ENCODE measurements at regions not wholly inside any gene's neighbourhood (a gene's known extent, or its start where the extent isn't known, plus 50 kb on each side); places are given as distances from the start of the nearest gene placed in this dataset.
A peak's percentile ranks its signal among the peaks of the same experiment; 100 is the strongest.

- Histone ChIP-seq H3K27ac (ENCODE audit: low read depth, low read length) (no peak overlapping the region), H3K4me1 (ENCODE audit: control insufficient read depth in 5 of 5, insufficient read depth in 5 of 5, low read length in 5 of 5) (peaks cover 0 to 8% (median 3%) of the 10 kb centered on the region in 5 donors), H3K36me3 (ENCODE audit: control insufficient read depth in 5 of 5, insufficient read depth in 5 of 5, low read length in 5 of 5) (no peaks in the 10 kb centered on the region), H3K9me3 (ENCODE audit: control insufficient read depth in 5 of 5, low read length in 5 of 5) (no peaks in the 10 kb centered on the region), H3K27me3 (ENCODE audit: control insufficient read depth in 5 of 5, insufficient read depth in 4 of 5, low read length in 5 of 5) (no peaks in the 10 kb centered on the region), H3K9ac (ENCODE audit: low read length in 5 of 5) (no peak overlapping the region), H3K4me3 (ENCODE audit: low read depth in 1 of 5, low read length in 5 of 5) (no peak overlapping the region)
These were observed 201.1 kb upstream of the RREB1 start for GRCh38 chr6:6906570-6907213.

DNA sequence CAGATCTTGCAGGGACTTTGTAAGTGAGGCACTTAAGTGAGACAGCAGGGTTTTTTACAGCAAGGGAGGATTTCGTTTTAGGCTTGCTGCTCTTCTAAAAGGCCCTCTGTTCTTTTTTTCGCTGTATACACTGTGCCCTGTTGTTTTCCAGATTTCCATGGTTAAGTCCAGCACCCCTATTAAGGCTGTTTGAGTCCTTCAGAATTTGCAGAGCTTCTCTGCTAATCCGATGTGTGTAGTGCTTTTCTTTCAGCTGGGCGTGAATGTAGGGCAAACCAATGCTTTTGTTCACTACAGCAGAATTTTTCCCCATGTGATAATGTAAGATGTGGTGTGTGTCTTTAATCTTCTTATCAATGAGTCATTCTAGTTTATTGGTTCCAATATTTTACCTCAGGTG is 200.5 kb upstream of the RREB1 start:
- Histone ChIP-seq H3K36me3 (ENCODE audit: control insufficient read depth in 5 of 5, insufficient read depth in 5 of 5, low read length in 5 of 5) (no peaks in the 10 kb centered on the region), H3K4me1 (ENCODE audit: control insufficient read depth in 5 of 5, insufficient read depth in 5 of 5, low read length in 5 of 5) (peaks cover 0 to 9% (median 3%) of the 10 kb centered on the region in 5 donors), H3K27ac (ENCODE audit: low read depth, low read length) (no peak overlapping the region)

DNA sequence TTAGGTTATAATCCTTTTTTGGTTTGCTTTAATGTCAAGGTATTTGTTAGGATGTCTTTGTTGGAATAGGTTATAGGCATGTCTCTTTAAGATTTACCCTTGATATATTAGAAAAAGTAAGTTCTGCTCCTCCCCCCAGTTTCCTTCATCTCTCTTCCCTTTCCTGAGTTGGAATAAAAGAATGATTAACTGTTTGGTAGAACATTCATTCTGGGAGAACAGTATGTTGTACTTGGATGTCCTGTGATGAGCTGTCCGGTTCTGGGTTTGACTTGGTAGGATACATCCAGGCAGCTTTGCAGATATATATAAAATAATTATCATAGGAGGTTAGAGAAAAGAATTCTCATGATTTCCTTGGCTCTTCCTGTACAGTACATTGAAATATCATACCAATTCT is 199.6 kb upstream of the RREB1 start:
- no peak overlapping the region for H3K9ac ChIP-seq (ENCODE audit: low read length in 5 of 5)
- H3K4me1 ChIP-seq (ENCODE audit: control insufficient read depth in 5 of 5, insufficient read depth in 5 of 5, low read length in 5 of 5) = peaks cover 0 to 18% (median 9%) of the 10 kb centered on the region in 5 donors
- H3K27ac ChIP-seq (ENCODE audit: low read depth, low read length) = no peak overlapping the region
- H3K4me3 ChIP-seq (ENCODE audit: low read depth in 1 of 5, low read length in 5 of 5) = no peak overlapping the region
- H3K9me3 ChIP-seq (ENCODE audit: control insufficient read depth in 5 of 5, low read length in 5 of 5) = no peaks in the 10 kb centered on the region
- H3K36me3 ChIP-seq (ENCODE audit: control insufficient read depth in 5 of 5, insufficient read depth in 5 of 5, low read length in 5 of 5) = no peaks in the 10 kb centered on the region
- no peaks in the 10 kb centered on the region for H3K27me3 ChIP-seq (ENCODE audit: control insufficient read depth in 5 of 5, insufficient read depth in 4 of 5, low read length in 5 of 5)

More for the DNA sequence above, 200.5 kb upstream of the RREB1 start:
- Histone ChIP-seq H3K4me3 (ENCODE audit: low read depth in 1 of 5, low read length in 5 of 5) (no peak overlapping the region), H3K27me3 (ENCODE audit: control insufficient read depth in 5 of 5, insufficient read depth in 4 of 5, low read length in 5 of 5) (no peaks in the 10 kb centered on the region), H3K9me3 (ENCODE audit: control insufficient read depth in 5 of 5, low read length in 5 of 5) (no peaks in the 10 kb centered on the region), H3K9ac (ENCODE audit: low read length in 5 of 5) (no peak overlapping the region)

- H3K36me3 ChIP-seq (ENCODE audit: control insufficient read depth in 5 of 5, insufficient read depth in 5 of 5, low read length in 5 of 5) = no peaks in the 10 kb centered on the region
- no peak overlapping the region for H3K27ac ChIP-seq (ENCODE audit: low read depth, low read length)
- H3K4me3 ChIP-seq (ENCODE audit: low read depth in 1 of 5, low read length in 5 of 5) = no peak overlapping the region
- H3K4me1 ChIP-seq (ENCODE audit: control insufficient read depth in 5 of 5, insufficient read depth in 5 of 5, low read length in 5 of 5) = peaks cover 0 to 24% (median 14%) of the 10 kb centered on the region in 5 donors
- H3K9ac ChIP-seq (ENCODE audit: low read length in 5 of 5) = no peak overlapping the region
- no peaks in the 10 kb centered on the region for H3K27me3 ChIP-seq (ENCODE audit: control insufficient read depth in 5 of 5, insufficient read depth in 4 of 5, low read length in 5 of 5)
- H3K9me3 ChIP-seq (ENCODE audit: control insufficient read depth in 5 of 5, low read length in 5 of 5) = no peaks in the 10 kb centered on the region
These were observed 198.7 kb upstream of the RREB1 start for GRCh38 chr6:6909111-6909510.

GRCh38 chr6:6910734-6911295 is 196.9 kb upstream of the RREB1 start:
- Histone ChIP-seq H3K27me3 (ENCODE audit: control insufficient read depth in 5 of 5, insufficient read depth in 4 of 5, low read length in 5 of 5) (no peaks in the 10 kb centered on the region), H3K9me3 (ENCODE audit: control insufficient read depth in 5 of 5, low read length in 5 of 5) (no peaks in the 10 kb centered on the region), H3K36me3 (ENCODE audit: control insufficient read depth in 5 of 5, insufficient read depth in 5 of 5, low read length in 5 of 5) (no peaks in the 10 kb centered on the region), H3K9ac (ENCODE audit: low read length in 5 of 5) (no peak overlapping the region), H3K27ac (ENCODE audit: low read depth, low read length) (no peak overlapping the region), H3K4me3 (ENCODE audit: low read depth in 1 of 5, low read length in 5 of 5) (no peak overlapping the region), H3K4me1 (ENCODE audit: control insufficient read depth in 5 of 5, insufficient read depth in 5 of 5, low read length in 5 of 5) (peaks cover 0 to 28% (median 22%) of the 10 kb centered on the region in 5 donors)

DNA sequence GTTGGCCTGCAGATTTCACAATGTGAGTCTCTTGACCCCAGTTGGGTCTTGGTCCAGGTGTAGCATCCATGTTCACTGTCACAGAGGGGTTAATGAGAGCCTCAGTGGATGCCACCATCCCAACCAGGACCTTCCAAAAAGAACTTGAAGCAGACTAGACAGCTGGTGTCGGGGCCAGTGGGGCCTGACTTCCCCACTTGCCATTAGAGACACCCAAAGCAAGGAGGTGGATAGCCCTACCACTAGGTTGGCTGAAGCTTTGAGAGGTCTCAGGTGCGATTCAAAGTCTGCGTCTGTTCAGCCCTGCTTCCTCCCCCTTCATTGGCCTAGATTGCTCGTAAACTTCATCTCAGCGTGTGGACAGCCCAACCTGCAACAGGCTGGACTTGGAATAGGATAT is 196.4 kb upstream of the RREB1 start:
- H3K36me3 ChIP-seq (ENCODE audit: control insufficient read depth in 5 of 5, insufficient read depth in 5 of 5, low read length in 5 of 5) = no peaks in the 10 kb centered on the region
- H3K27ac ChIP-seq (ENCODE audit: low read depth, low read length) = no peak overlapping the region
- H3K9me3 ChIP-seq (ENCODE audit: control insufficient read depth in 5 of 5, low read length in 5 of 5) = no peaks in the 10 kb centered on the region
- H3K9ac ChIP-seq (ENCODE audit: low read length in 5 of 5) = no peak overlapping the region
- peaks cover 3 to 34% (median 27%) of the 10 kb centered on the region in 5 donors for H3K4me1 ChIP-seq (ENCODE audit: control insufficient read depth in 5 of 5, insufficient read depth in 5 of 5, low read length in 5 of 5)
- no peak overlapping the region for H3K4me3 ChIP-seq (ENCODE audit: low read depth in 1 of 5, low read length in 5 of 5)
- no peaks in the 10 kb centered on the region for H3K27me3 ChIP-seq (ENCODE audit: control insufficient read depth in 5 of 5, insufficient read depth in 4 of 5, low read length in 5 of 5)

DNA sequence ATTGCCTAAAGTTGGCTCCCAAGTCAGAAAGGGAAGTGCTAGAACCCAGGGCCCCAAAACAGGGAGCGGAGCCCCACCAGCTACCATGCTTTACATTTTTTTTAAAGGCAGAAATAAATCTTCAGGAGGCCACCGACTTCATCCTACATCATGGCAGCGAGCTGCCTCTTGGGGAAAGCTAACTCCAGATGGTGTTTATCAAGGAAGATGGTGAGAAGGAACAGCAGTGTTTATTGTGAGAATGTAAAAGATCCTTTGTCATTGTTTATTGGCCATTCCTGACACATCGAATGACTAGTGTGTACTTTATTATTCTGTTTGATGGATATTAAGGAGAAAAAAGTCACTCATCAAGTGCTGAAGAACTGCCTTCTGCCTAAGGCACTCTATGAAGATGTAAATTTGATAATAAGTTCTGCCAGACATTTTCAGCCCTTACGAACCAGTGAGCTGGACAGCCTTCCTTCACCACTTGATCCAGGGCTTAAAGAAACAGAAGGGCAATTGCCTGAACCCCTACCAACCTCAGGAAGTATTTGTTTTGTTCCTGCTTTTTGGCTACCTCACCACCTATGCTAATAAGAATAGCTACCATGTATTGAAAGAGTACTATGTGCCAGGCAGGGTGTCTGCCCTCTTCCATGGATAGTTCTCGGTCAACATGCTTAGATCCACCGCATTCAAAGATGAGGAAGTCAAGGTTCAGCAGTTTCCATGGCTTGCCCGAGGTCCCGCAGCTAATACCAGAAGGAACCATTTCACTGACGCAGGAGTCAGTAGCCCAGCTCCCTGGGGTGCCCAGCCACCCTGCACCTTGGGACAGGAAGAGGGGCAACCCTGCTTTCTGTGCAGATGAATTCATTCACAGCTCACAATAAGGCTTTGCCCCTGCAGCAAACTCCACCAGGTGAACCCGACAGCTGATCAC is 194.7 kb upstream of the RREB1 start:
- no peak overlapping the region for H3K9ac ChIP-seq (ENCODE audit: low read length in 5 of 5)
- H3K4me3 ChIP-seq (ENCODE audit: low read depth in 1 of 5, low read length in 5 of 5) = no peak overlapping the region
- no peaks in the 10 kb centered on the region for H3K36me3 ChIP-seq (ENCODE audit: control insufficient read depth in 5 of 5, insufficient read depth in 5 of 5, low read length in 5 of 5)
- peak overlapping the region; percentile 7 for H3K27ac ChIP-seq (ENCODE audit: low read depth, low read length)
- no peaks in the 10 kb centered on the region for H3K9me3 ChIP-seq (ENCODE audit: control insufficient read depth in 5 of 5, low read length in 5 of 5)
- H3K4me1 ChIP-seq (ENCODE audit: control insufficient read depth in 5 of 5, insufficient read depth in 5 of 5, low read length in 5 of 5) = peaks cover 6 to 42% (median 34%) of the 10 kb centered on the region in 5 donors
- no peaks in the 10 kb centered on the region for H3K27me3 ChIP-seq (ENCODE audit: control insufficient read depth in 5 of 5, insufficient read depth in 4 of 5, low read length in 5 of 5)

DNA sequence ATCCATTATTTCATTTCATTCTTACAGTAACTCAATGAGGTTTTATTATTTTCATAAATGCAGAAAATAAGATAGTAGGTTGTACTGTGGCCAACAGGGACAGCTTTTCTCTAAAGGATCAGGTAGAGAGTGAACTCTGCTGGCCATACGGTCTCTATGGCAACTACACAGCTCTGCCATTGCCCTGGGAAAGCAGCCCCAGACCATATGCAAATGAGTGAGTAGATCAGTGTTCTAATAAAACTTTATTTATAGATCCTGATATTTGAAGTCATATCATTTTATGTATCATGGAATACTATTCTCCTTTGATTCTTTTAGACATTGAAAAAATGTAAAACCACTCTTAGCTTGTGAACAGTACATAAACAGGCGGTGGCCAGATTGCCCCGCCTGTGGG is 192.5 kb upstream of the RREB1 start:
- peak overlapping the region; percentile 32 to 56 (median 43) for H3K4me3 ChIP-seq (ENCODE audit: low read depth in 1 of 5, low read length in 5 of 5)
- no peaks in the 10 kb centered on the region for H3K9me3 ChIP-seq (ENCODE audit: control insufficient read depth in 5 of 5, low read length in 5 of 5)
- H3K27me3 ChIP-seq (ENCODE audit: control insufficient read depth in 5 of 5, insufficient read depth in 4 of 5, low read length in 5 of 5) = no peaks in the 10 kb centered on the region
- peak overlapping the region in 4 of 5 donors; percentile 45 to 64 (median 54) for H3K9ac ChIP-seq (ENCODE audit: low read length in 5 of 5)
- peaks cover 7 to 54% (median 34%) of the 10 kb centered on the region in 5 donors for H3K4me1 ChIP-seq (ENCODE audit: control insufficient read depth in 5 of 5, insufficient read depth in 5 of 5, low read length in 5 of 5)
- no peaks in the 10 kb centered on the region for H3K36me3 ChIP-seq (ENCODE audit: control insufficient read depth in 5 of 5, insufficient read depth in 5 of 5, low read length in 5 of 5)
- peak overlapping the region; percentile 96 for H3K27ac ChIP-seq (ENCODE audit: low read depth, low read length)

GRCh38 chr6:6915813-6916547 is 191.8 kb upstream of the RREB1 start:
- Histone ChIP-seq H3K36me3 (ENCODE audit: control insufficient read depth in 5 of 5, insufficient read depth in 5 of 5, low read length in 5 of 5) (no peaks in the 10 kb centered on the region), H3K9ac (ENCODE audit: low read length in 5 of 5) (peak overlapping the region; percentile 45 to 64 (median 52)), H3K4me1 (ENCODE audit: control insufficient read depth in 5 of 5, insufficient read depth in 5 of 5, low read length in 5 of 5) (peaks cover 10 to 59% (median 40%) of the 10 kb centered on the region in 5 donors), H3K4me3 (ENCODE audit: low read depth in 1 of 5, low read length in 5 of 5) (peak overlapping the region; percentile 32 to 56 (median 43)), H3K27me3 (ENCODE audit: control insufficient read depth in 5 of 5, insufficient read depth in 4 of 5, low read length in 5 of 5) (no peaks in the 10 kb centered on the region), H3K9me3 (ENCODE audit: control insufficient read depth in 5 of 5, low read length in 5 of 5) (no peaks in the 10 kb centered on the region), H3K27ac (ENCODE audit: low read depth, low read length) (peak overlapping the region; percentile 96)

Measured in subcutaneous abdominal adipose tissue (tissue), 5 donors.